Kasumi-1 (cell line): ENCODE measurements at regions not wholly inside any gene's neighbourhood (a gene's known extent, or its start where the extent isn't known, plus 50 kb on each side); places are given as distances from the start of the nearest gene placed in this dataset.
"Not testable (repeated sequence)": the region's sequence is repeated elsewhere in the genome, so short reads cannot be mapped to it uniquely, and the experiment has no call there.

ENCODE experiments used
- DNase-seq, 2 experiments: peaks; one replicate each; lab custom pipeline; 2025; lab: John Stamatoyannopoulos, UW

DNA sequence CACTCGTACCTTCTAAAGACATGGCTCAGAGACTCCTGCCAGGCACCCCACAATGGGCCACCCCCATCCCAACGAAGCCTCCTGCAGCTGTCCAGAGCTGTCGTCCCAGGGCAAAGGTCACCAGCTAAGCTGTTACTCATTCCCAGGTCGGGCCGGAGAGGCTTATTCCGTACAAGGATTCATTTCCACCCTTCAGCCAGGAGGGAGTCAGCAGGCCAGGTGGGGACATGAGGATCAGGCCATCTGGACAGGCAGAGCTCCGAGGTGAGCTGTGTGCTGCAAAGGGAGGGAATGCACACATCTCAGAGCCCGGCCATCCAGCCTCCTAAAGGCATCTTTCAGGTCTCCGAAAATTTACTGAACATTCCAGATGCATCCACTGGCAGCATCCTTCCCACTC is 63.9 kb upstream of the NANOS1 start:
- DNase-seq, result no peak

DNA sequence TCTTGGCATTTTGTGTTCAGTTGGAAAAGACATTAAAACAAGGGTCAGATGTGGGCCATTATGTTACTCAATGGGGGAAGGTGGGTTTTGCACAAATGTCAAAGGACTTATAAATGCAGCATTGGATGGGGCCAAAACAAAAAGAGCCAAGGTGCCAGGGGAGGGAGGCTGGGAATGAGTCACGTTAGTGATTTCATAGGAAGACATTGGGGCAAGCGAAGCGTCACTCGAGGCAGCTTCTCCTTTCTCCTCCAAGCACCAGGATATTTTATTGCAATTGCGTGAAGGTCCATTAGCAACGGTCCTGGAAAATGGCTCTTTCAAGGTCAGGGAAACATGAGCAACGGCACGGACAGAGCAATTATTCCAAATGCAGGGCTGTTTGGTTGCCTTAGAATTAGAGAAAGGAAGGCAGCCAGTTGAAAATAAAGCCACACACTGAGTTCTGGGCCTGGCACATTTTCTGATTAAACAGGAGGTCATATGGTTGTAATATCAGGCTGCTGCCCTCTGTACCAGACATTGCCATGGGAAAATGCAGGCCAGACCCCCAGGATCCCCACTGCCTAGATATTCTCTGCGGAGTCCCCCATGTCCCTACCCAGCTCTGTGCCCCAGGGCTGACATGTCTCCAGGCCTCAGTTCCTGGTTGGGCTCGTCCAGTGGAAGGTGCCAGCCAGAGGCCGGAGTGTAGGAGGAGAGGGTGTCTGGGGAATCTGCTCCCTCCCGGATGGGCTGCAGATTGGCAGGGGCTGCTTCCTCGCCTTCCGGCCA is 63.3 kb upstream of the NANOS1 start:
- DNase-seq, result no peak

DNA sequence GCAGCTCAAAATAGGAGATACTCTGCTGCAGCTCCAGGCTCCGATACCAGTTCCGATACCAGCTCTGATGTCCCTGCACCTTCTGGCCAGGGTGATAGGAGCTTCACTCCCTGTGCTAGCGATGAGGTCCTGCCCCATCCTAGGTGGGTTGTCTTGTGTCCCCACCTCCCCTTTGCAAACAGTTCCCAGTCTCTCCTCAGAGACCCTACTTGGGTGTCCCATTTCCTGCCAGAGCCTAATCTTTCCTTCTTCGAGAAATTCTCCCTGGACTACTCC is 62.7 kb upstream of the NANOS1 start:
- no peak for DNase-seq

DNA sequence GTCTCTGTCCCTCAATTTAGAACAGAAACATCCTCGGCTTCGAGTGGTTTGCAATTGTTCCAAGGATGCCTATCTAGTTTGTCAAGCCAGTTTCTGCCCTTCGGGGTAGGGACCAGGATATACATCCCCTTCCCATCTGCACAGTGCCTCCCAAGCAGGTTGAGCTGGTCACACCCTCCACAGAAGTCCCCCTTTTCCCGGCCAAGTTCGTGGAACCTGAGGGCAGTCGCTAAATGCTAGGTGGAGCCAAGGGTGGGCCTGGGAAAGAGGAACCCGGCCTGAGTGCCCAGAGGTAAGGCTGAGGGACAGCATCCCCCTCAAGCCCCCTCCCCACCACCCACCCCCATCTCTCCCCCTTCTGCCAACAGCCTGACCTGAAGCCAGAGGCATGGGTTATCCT is 62.4 kb upstream of the NANOS1 start:
- no peak for DNase-seq

DNA sequence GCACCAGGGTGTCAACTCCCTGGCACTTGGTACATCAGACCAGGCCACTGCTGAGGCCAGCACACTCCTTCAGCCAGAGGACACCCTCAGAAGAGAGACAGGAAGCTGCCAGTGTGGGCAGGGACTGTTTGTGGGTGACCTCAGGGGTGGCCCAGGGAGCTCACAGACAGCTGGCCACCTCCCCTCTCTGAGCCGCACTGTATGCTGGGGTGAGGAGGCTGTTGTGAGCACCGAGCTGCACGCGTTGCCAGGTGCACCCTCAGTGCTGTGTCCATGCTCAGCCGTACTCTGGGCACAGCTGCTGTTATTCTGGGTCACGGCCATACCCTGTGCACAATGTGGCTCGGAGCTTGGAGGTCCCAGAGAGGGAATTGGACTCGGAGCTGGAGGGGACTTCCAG is 61.5 kb upstream of the NANOS1 start:
- DNase-seq, result no peak

DNA sequence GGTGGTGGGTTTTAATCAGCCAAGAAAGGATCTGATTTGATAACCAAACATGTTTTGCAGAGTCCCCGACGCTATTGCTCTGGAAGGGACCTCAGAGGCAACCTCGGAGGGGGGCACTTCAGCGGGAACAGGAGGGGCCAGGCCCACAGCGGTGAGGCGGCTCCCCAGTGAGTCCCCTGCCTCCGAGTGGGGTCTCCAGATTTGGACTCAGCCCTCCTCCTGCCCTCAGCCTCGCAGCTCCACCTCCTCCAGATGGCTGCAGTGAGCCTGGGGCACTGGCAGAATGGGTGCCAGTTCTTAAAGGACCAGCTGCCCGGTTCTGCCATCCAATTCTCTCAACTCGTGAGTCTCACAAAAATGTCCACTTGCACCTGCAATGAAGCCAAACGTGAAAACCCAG is 61.0 kb upstream of the NANOS1 start:
- no peak for DNase-seq

DNA sequence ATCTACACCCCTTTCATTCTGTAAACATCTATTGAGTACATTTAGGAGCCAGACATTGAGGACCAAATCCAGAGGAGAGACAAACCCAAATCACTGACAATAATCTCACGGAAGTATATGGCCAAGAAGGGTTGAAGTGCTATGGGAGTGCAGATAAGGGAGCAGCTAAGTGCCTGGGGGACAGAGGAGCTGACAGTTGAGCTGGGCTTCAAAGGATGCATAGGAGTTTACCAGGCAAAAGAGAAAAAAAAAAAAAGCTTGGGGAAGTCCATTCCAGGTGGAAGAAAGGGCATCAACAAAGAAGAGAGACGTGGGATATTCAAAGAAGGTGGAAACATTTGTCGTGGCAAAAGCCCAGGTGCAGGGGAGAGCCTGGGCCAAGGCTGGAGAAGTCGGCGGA is 60.5 kb upstream of the NANOS1 start:
- DNase-seq, result no peak

DNA sequence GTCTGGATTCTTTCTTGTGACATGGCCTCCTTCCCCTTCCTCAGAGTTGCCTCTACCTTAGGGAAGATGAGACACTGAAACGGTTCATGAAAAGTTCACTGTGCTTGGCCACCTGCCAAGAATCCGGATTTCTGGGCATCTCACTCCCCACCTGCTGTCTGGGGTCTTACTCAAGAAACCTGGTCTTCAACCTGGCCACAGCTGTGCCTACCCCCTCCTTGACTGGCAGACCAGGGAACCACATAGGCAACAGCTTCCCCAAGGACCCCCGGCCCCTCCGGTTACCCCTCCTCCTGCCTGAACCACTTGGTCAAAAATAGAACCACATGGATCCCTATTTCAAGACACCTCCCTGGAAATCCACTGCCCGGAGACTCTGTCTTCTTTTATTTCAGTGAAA is 58.7 kb upstream of the NANOS1 start:
- no peak for DNase-seq

DNA sequence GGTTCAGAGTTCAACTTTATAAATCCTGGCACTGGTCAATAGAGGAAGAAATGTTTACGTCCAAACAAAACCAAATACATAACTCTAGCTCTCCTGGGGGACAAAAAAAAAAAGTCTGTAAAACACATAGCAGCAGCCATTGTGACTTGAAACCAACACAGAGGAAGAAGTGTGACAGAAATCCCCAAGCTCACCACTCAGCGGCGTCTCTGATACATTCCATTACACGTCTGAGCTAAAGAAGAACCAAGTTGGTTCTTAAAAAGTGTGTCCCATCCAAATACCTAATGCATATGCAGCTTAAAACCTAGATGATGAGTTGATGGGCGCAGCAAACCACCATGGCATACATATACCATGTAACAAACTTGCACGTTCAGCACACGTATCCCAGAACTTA is 58.3 kb upstream of the NANOS1 start:
- DNase-seq, result peak; percentile 21 to 24

DNA sequence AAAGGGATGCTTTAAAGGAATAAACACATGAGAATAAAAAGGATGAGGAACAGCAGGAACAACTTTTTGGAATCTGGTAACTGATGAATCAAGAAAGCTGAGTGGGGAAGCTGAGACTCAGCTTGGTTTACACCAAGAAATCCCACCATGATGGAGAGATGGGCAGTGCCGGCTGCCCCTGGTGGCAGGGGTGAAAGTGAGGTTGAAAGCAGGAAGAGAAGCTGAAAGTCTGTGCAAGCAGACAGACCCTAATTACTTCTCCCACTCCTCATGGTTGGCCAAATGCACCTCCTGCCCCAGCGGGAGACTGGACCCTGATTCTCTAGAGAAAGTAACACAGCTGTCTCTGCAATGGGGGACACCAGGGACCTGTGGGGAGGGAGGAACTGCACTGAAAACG is 57.6 kb upstream of the NANOS1 start:
- no peak for DNase-seq

DNA sequence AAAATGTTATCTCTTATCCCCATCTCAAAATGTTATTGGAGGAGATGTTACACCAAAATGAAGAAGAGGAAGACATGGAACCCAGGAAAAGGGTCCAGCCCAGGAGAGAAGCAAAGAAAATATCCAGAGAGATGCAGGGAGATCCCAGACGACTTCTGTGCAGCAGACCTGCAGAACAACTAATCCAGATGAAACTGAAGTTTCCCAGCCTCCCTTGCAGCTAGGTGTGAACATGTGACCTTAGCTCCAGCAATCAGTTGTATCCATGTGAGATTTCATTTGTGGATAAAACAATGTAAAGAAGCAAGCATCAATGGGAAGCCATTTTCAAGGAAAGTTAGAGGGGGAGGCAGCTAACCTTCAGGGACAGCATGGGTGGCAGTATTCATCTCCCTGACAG is 55.8 kb upstream of the NANOS1 start:
- no peak for DNase-seq

DNA sequence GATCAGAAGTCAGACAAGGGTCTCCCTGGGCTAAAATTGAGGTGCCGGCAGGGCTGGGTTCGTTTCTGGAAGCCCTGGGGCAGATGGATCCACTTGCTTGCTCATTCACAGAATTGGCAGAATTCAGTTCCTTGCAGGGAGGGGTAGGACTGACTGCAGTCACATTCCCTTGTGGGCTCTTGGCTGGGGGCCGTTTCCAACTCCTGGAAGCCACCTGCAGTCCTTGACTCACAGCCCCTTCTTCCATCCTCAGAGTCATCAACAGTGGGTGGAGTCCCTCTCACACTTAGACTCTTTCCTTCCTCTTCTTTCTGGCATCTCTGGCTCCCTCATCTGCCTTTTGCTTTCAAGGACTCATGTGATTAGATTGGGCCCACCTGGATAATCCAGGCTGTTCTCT is 54.6 kb upstream of the NANOS1 start:
- DNase-seq, result no peak

DNA sequence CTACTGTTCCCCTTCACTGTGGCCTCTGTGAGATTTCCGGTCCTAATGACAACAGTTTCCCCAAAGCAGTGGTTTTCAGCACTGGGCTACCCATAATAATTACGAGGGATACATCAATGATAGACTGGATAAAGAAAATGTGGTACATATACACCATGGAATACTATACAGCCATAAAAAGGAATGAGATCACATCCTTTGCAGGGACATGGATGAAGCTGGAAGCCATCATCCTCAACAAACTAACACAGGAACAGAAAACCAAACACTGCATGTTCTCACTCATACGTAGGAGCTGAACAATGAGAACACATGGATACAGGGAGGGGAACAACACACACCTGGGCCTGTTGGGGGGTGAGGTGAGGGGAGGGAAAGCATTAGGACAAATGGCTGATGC is 53.3 kb upstream of the NANOS1 start:
- not testable (repeated sequence) for DNase-seq

DNA sequence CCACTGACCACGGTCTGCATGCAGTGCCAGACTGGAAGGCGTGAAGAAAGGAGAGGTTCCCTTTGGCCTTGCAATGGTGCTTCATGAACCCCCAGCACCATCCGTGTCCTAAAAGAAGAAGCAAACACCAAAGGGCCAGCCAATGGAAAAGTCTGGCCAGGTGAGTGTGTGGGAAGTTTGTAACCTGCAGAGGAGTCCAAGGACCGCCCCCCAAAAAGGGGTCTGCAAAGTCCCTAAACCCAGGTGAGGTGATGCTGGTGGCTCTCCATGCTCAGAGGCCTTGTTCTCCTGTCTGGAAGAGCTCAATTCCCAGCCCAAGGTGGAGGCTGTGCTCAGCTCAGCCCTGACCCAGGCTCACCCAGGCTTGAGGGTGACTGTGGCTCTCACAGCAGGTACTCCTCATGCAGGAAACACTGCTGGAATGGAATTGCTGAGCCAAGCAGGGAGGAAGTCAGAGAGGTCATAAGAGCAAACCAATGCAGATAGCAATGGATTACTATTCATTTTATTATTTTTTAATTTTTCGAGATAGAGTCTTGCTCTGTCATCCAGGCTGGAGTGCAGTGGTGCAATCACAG is 52.4 kb upstream of the NANOS1 start:
- DNase-seq, result no peak

DNA sequence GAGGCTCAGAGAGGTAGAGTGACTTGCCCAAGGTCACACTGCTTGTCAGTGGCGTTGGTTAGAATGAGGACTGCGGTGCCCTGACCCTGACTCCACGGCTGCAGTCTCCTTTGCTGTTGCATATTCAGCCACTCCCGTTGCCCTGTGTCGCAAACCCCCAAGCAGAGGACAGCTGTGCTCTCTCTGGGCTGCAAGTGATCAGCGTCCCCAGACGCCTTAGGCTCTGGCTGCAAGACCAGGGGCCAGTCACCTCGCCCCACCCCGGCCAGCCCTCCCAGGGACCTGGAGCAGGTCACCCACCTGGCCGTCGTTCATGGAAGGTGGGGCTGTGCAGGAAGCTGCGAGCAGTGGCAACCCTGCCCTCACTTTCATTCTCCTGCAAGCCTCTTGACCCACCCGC is 51.7 kb upstream of the NANOS1 start:
- no peak for DNase-seq

DNA sequence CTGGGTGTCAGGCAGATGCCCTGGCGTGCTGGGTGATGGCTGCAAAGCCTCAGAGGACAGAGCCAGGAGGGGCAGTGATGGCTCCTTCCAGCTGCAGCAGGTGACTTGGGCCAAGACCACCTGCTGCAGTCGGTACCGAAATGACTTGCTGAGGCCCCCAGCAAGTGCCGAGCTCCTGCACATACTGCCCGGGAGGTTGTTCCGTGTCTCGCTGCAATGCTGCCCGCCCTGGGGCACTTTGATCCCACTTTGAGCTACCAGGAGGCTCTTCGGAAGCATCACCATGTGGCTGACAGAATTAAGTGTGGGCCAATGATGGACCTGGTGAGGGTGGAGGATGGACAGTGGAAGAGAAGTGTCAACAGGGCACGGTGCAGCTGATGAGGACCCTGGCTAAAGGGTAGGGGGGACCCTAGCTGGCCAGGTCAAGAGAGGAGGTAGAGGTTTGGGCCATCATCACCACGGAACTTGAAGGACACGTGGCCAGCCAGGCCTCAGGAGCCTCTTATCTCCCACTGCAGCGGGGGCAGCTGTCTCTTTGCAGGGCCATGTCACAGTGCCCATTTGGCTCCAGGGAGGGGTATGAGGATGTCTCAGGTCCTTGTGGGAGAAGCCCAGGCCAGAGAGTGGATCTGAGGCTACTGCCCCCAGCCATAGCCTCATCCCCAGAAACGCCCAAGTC is 51.1 kb upstream of the NANOS1 start:
- no peak for DNase-seq

DNA sequence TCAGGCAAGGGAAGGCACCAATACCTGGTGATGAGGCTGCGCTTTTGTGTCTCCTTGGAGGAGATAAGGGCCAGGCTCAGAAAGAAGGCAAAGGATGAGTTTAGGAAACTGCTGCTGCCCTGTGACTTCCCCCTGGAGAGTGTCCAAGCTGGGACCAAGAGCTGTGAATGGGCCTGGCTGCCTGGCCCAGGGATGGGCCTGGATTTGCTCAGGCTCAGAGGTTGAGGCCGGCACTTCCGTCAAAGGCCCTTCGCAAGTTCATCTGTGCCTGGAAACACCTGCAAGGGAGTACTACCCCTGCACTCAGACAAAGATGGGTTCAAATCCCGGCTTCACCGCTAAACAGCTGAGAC is 50.5 kb upstream of the NANOS1 start:
- DNase-seq, result no peak

DNA sequence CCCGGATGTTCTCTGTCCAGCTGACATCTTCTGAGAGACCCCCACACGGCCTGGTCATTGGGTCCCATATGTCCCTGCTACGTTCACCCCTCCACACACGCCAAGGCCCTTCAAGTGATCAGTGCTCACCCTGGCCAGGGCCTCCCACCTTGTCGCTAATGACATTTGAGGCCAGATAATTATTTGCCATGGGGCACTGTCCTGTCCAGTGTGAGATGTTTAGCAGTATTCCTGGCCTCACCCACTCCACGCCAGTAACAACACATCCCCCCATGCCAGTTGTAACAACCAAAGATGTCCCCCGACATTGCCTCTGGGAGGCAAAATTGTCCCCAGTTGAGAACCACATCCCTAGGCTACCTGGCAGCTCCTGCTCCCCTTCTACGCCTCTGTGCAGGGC is 49.9 kb upstream of the NANOS1 start:
- DNase-seq, result no peak
